Epidermal melanocyte (primary cell): ENCODE measurements at regions not wholly inside any gene's neighbourhood (a gene's known extent, or its start where the extent isn't known, plus 50 kb on each side); places are given as distances from the start of the nearest gene placed in this dataset.
A peak's percentile ranks its signal among the peaks of the same experiment; 100 is the strongest.
"Not testable (repeated sequence)": the region's sequence is repeated elsewhere in the genome, so short reads cannot be mapped to it uniquely, and the experiment has no call there.

Experiments used
- DNase-seq: peaks from one replicate; pipeline ENCODE4 v3.0.0; 2011; ENCODE audit warnings: low spot score; ENCODE audit not compliant: insufficient read length

- no peak for DNase-seq
Observed at GRCh38 chr10:65197935-65198334, 1676.7 kb downstream of the REEP3 start.

GRCh38 chr10:65201491-65201890 lies 1680.3 kb downstream of the REEP3 start:
- no peak for DNase-seq

- no peak for DNase-seq
Observed at GRCh38 chr10:65204999-65205398, 1683.8 kb downstream of the REEP3 start.

- DNase-seq: no peak
Observed at GRCh38 chr10:65213170-65213569, 1692.0 kb downstream of the REEP3 start.

- no peak for DNase-seq
Observed at GRCh38 chr10:65219444-65219843, 1698.2 kb downstream of the REEP3 start.

GRCh38 chr10:65231148-65231547 lies 1694.7 kb upstream of the LRRTM3 start:
- DNase-seq: no peak

GRCh38 chr10:65234261-65234660 lies 1691.6 kb upstream of the LRRTM3 start:
- no peak for DNase-seq

GRCh38 chr10:65235266-65235665 lies 1690.6 kb upstream of the LRRTM3 start:
- no peak for DNase-seq

- DNase-seq: no peak
Observed at GRCh38 chr10:65235846-65236245, 1690.0 kb upstream of the LRRTM3 start.

GRCh38 chr10:65265451-65265954 lies 1660.3 kb upstream of the LRRTM3 start:
- no peak for DNase-seq

- DNase-seq: not testable (repeated sequence)
Observed at GRCh38 chr10:65269551-65269950, 1656.3 kb upstream of the LRRTM3 start.

- no peak for DNase-seq
Observed at GRCh38 chr10:65270969-65271368, 1654.9 kb upstream of the LRRTM3 start.

- DNase-seq: no peak
Observed at GRCh38 chr10:65273115-65273514, 1652.7 kb upstream of the LRRTM3 start.

GRCh38 chr10:65275296-65275695 lies 1650.5 kb upstream of the LRRTM3 start:
- no peak for DNase-seq

- DNase-seq: no peak
Observed at GRCh38 chr10:65284495-65285041, 1641.3 kb upstream of the LRRTM3 start.

- not testable (repeated sequence) for DNase-seq
Observed at GRCh38 chr10:65285726-65286125, 1640.1 kb upstream of the LRRTM3 start.

GRCh38 chr10:65291286-65291685 lies 1634.5 kb upstream of the LRRTM3 start:
- no peak for DNase-seq

- DNase-seq: no peak
Observed at GRCh38 chr10:65292551-65292950, 1633.3 kb upstream of the LRRTM3 start.

GRCh38 chr10:65294329-65294728 lies 1631.5 kb upstream of the LRRTM3 start:
- peak; percentile 29 for DNase-seq

- no peak for DNase-seq
Observed at GRCh38 chr10:65301181-65301580, 1624.7 kb upstream of the LRRTM3 start.

- no peak for DNase-seq
Observed at GRCh38 chr10:65306201-65306600, 1619.6 kb upstream of the LRRTM3 start.

- DNase-seq: no peak
Observed at GRCh38 chr10:65312876-65313275, 1613.0 kb upstream of the LRRTM3 start.

GRCh38 chr10:65313406-65313805 lies 1612.4 kb upstream of the LRRTM3 start:
- DNase-seq: no peak

GRCh38 chr10:65314253-65314652 lies 1611.6 kb upstream of the LRRTM3 start:
- DNase-seq: no peak
